ENCODE measurements at regions not wholly inside any gene's neighbourhood (a gene's known extent, or its start where the extent isn't known, plus 50 kb on each side); places are given as distances from the start of the nearest gene placed in this dataset.

DNA sequence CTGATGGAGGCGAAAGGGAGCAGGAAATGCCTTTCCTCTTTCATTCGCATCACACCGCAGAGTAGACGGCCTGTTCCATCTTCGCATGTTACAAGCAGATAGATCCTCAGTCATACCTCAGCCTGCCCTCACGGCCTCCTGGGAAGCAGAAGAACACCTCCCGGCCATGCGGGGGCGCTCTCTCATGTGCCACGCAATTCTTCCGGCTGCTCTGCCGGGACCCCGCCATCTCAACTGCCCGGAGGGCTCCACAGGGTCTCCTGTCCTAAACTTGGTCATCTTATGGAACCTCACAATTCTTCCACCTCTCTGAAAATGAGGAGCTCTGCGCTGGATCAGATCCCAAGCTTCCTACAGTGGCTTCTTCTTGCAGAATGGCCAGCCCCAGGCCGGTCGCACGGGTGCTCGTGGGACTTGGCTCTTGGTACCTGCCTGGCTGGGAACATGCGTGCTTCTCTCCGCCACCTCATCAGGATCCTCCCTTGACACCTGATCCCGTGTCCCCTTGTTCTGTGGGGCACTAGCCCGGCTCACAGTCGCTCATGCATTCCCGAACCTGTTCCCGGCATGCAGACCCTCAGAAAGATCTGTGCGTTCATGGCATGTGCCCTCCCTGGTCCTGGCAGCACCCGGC, 262.8 kb upstream of the SHH start:
- no peak for TF ChIP-seq CTCF (IDR thresholded peaks at IDR 0.05)
- no peak for TF ChIP-seq POLR2A (IDR thresholded peaks at IDR 0.05)

All from breast epithelium (tissue), 3 donors.